Erythroblast (primary cell): ENCODE measurements at regions not wholly inside any gene's neighbourhood (a gene's known extent, or its start where the extent isn't known, plus 50 kb on each side); places are given as distances from the start of the nearest gene placed in this dataset.

ENCODE experiments used
- GATA1 ChIP-seq: IDR thresholded peaks from 2 replicates; pipeline ENCODE4 v1.6.1; 2011; ENCODE audit warnings: low read depth, mild to moderate bottlenecking, control low read depth, low read length, moderate library complexity
- POLR2A ChIP-seq: IDR thresholded peaks from 2 replicates; pipeline ENCODE4 v1.6.1; 2011; ENCODE audit warnings: mild to moderate bottlenecking, low read length

- TF ChIP-seq GATA1 (no peak), POLR2A (no peak)
These were observed 1102.8 kb upstream of the GJE1 start for GRCh38 chr6:141029908-141030307.
